B cell (primary cell): ENCODE measurements at regions not wholly inside any gene's neighbourhood (a gene's known extent, or its start where the extent isn't known, plus 50 kb on each side); places are given as distances from the start of the nearest gene placed in this dataset.

ENCODE experiments used
- ATAC-seq: fragments of 200-7000 bp; cut with Tn5 transposase; one replicate; pipeline ENCODE4 v1.10.0; 2021; ENCODE audit warnings: low read depth, mild to moderate bottlenecking, moderate number of reproducible peaks, moderate library complexity
- CTCF ChIA-PET: fragments of 350-600 bp; sonication (Branson Sonifier 250); formaldehyde crosslinking; loops from one replicate; lab custom pipeline; 2021; ENCODE audit warnings: antibody characterized with exemption, inconsistent platforms; lab: Charles Lee
- POLR2A ChIA-PET: fragments of 350-600 bp; sonication (Branson Sonifier 250); formaldehyde crosslinking; loops from one replicate; lab custom pipeline; 2021; ENCODE audit warnings: antibody characterized with exemption; lab: Charles Lee
- DNase-seq: peaks from one replicate; pipeline ENCODE4 v3.0.0; 2013
- H2AFZ ChIP-seq: 2 replicates; pipeline ENCODE4 v1.6.1; 2012; ENCODE audit warnings: mild to moderate bottlenecking, low read depth, low read length; ENCODE audit not compliant: insufficient read depth, poor library complexity, severe bottlenecking
- H3K27ac ChIP-seq, 2 donors: 1 replicate in 1 of 2; 2 replicates in 1 of 2; pipeline ENCODE4 v1.5.1; 2012 to 2013; ENCODE audit warnings: low read length in 2 of 2, mild to moderate bottlenecking in 2 of 2, moderate library complexity in 1 of 2
- H3K27me3 ChIP-seq, 4 experiments: fragments of 200-600 bp in 1 of 4; sonication (generic) in 1 of 4; replicated peaks in 1 of 4; 1 replicate in 2 of 4; 2 replicates in 2 of 4; pipeline versions ENCODE4 v1.6.1 to v1.7.0; 2013 to 2016; ENCODE audit warnings: low read length in 3 of 4, mild to moderate bottlenecking in 2 of 4, mixed read lengths in 1 of 4, moderate library complexity in 1 of 4; ENCODE audit not compliant: insufficient read depth in 4 of 4, control insufficient read depth in 3 of 4; ENCODE audit errors: control extremely low read depth in 1 of 4
- H3K36me3 ChIP-seq, 2 experiments: replicated peaks in 1 of 2; 1 replicate in 1 of 2; 2 replicates in 1 of 2; pipeline versions ENCODE4 v1.6.1 to v1.7.1; 2013; ENCODE audit warnings: low read length in 1 of 2; ENCODE audit not compliant: insufficient read depth in 2 of 2, control insufficient read depth in 1 of 2; ENCODE audit errors: control extremely low read depth in 1 of 2, extremely low read depth in 1 of 2
- H3K4me1 ChIP-seq, 2 donors: fragments of 200-600 bp in 1 of 2; sonication (generic) in 1 of 2; 1 replicate in 1 of 2; 2 replicates in 1 of 2; pipeline versions ENCODE4 v1.5.1 to v1.6.1; 2013 to 2017; ENCODE audit warnings: low read length in 2 of 2; ENCODE audit not compliant: control insufficient read depth in 2 of 2, insufficient read depth in 2 of 2
- H3K4me2 ChIP-seq: replicated peaks from 2 replicates; pipeline ENCODE3; 2012; ENCODE audit warnings: mild to moderate bottlenecking, low read depth, low read length; ENCODE audit not compliant: poor library complexity, severe bottlenecking
- H3K4me3 ChIP-seq, 5 experiments: fragments of 200-600 bp in 1 of 5; sonication (generic) in 1 of 5; 1 replicate in 3 of 5; 2 replicates in 2 of 5; pipeline versions ENCODE4 v1.5.1 to v1.7.0; 2011 to 2016; ENCODE audit warnings: low read length in 4 of 5, mild to moderate bottlenecking in 4 of 5, low read depth in 2 of 5, control low read depth in 1 of 5, moderate library complexity in 1 of 5; ENCODE audit not compliant: insufficient read depth in 1 of 5; ENCODE audit errors: control extremely low read depth in 1 of 5, extremely low read depth in 1 of 5
- H3K79me2 ChIP-seq: fragments of 200-600 bp; sonication (generic); one replicate; pipeline ENCODE4 v1.6.0; 2016; ENCODE audit warnings: low read length; ENCODE audit not compliant: control insufficient read depth, insufficient read depth
- H3K9ac ChIP-seq: fragments of 200-600 bp; sonication (generic); 2 replicates; pipeline ENCODE4 v1.6.1; 2017; ENCODE audit warnings: mild to moderate bottlenecking, low read length, moderate library complexity
- H3K9me3 ChIP-seq, 3 donors: one replicate each; pipeline versions ENCODE4 v1.6.1 to v1.7.1; 2013; ENCODE audit warnings: low read length in 2 of 3; ENCODE audit not compliant: control insufficient read depth in 2 of 3, insufficient read depth in 1 of 3; ENCODE audit errors: control extremely low read depth in 1 of 3
- H4K20me1 ChIP-seq: 2 replicates; pipeline ENCODE4 v1.6.0; 2012; ENCODE audit warnings: mild to moderate bottlenecking, low read length; ENCODE audit not compliant: insufficient read depth, control insufficient read depth, poor library complexity, severe bottlenecking
- H3K27ac Mint-ChIP-seq: one replicate; pipeline ENCODE4 v1.8.0; 2021; ENCODE audit warnings: mixed read lengths
- H3K27me3 Mint-ChIP-seq: one replicate; pipeline ENCODE4 v1.8.0; 2021; ENCODE audit warnings: mixed read lengths
- H3K4me1 Mint-ChIP-seq: one replicate; pipeline ENCODE4 v1.8.0; 2021; ENCODE audit warnings: mixed read lengths
- H3K4me3 Mint-ChIP-seq: one replicate; pipeline ENCODE4 v1.8.0; 2021; ENCODE audit warnings: mixed read lengths
- H3K9me3 Mint-ChIP-seq: one replicate; pipeline ENCODE4 v1.8.0; 2022; ENCODE audit warnings: mixed read lengths; ENCODE audit not compliant: insufficient read depth
- CTCF ChIP-seq: fragments of 200-600 bp; IDR thresholded peaks from one replicate; pipeline ENCODE4 v1.8.0; 2022; ENCODE audit warnings: antibody characterized with exemption, mild to moderate bottlenecking
- EZH2 ChIP-seq: IDR thresholded peaks from 2 replicates; pipeline ENCODE4 v1.6.1; 2012; ENCODE audit warnings: borderline replicate concordance, low read depth, mild to moderate bottlenecking, moderate library complexity, low read length; ENCODE audit not compliant: insufficient read depth, poor library complexity, severe bottlenecking
- WGBS: methylation state at CpG from one replicate; pipeline ENCODE4 v1.1.5; 2013; ENCODE audit warnings: missing lambda C conversion rate; ENCODE audit not compliant: insufficient coverage; 5-methylcytosine and 5-hydroxymethylcytosine counted together
- intact Hi-C: fragments of 100-400 bp; cut with micrococcal nuclease; formaldehyde crosslinking; loops from one replicate; pipeline ENCODE4 v1.10.0; 2022

GRCh38 chr11:116498161-116498560 lies 274.6 kb downstream of the BUD13 start:
- H3K36me3 ChIP-seq: no peaks in the 10 kb centered on the region
- no peaks in the 10 kb centered on the region for H4K20me1 ChIP-seq
- no peak for TF ChIP-seq EZH2
- no peak for TF ChIP-seq CTCF
- Mint-ChIP-seq H3K4me1 (no peaks in the 10 kb centered on the region), H3K9me3 (no peaks in the 10 kb centered on the region), H3K27me3 (peaks cover 33% of the 10 kb centered on the region), H3K27ac (no peak overlapping the region), H3K4me3 (no peak overlapping the region)
- no peak overlapping the region for H2AFZ ChIP-seq
- 92% methylated on average over 3 of the region's 6 CpGs for WGBS
- no peak overlapping the region for H3K9ac ChIP-seq
- ATAC-seq (no peak), DNase-seq (no peak)
- no peak overlapping the region for H3K27ac ChIP-seq
- H3K4me3 ChIP-seq: no peak overlapping the region
- H3K4me1 ChIP-seq: no peaks in the 10 kb centered on the region
- no peak overlapping the region for H3K4me2 ChIP-seq
- CTCF ChIA-PET: no interaction called here
- H3K27me3 ChIP-seq: peaks cover 0 to 31% (median 1%) of the 10 kb centered on the region in 4 experiments
- no peaks in the 10 kb centered on the region for H3K79me2 ChIP-seq
- intact Hi-C loops: no loop called here
- POLR2A ChIA-PET: no interaction called here
- peaks cover 0 to 8% (median 0%) of the 10 kb centered on the region in 3 donors for H3K9me3 ChIP-seq

- H3K9me3 Mint-ChIP-seq: no peaks in the 10 kb centered on the region
- Histone ChIP-seq H3K27ac (no peak overlapping the region), H3K36me3 (no peaks in the 10 kb centered on the region), H4K20me1 (no peaks in the 10 kb centered on the region), H3K4me3 (no peak overlapping the region), H2AFZ (no peak overlapping the region), H3K27me3 (no peaks in the 10 kb centered on the region), H3K9ac (no peak overlapping the region), H3K9me3 (no peaks in the 10 kb centered on the region), H3K4me2 (no peak overlapping the region), H3K79me2 (no peaks in the 10 kb centered on the region), H3K4me1 (no peaks in the 10 kb centered on the region)
- H3K27me3 Mint-ChIP-seq: peaks cover 10% of the 10 kb centered on the region
- ChIA-PET CTCF (no interaction called here), POLR2A (no interaction called here)
- DNase-seq (no peak), ATAC-seq (no peak)
- no peaks in the 10 kb centered on the region for H3K4me1 Mint-ChIP-seq
- no peak for TF ChIP-seq CTCF
- no peak for TF ChIP-seq EZH2
- WGBS: 100% methylated on average over 1 of the region's 3 CpGs
- H3K4me3 Mint-ChIP-seq: no peak overlapping the region
- H3K27ac Mint-ChIP-seq: no peak overlapping the region
- intact Hi-C loops: no loop called here
These were observed 280.2 kb downstream of the BUD13 start for GRCh38 chr11:116492600-116492999.
